ENCODE measurements at regions not wholly inside any gene's neighbourhood (a gene's known extent, or its start where the extent isn't known, plus 50 kb on each side); places are given as distances from the start of the nearest gene placed in this dataset.

GRCh38 chr22:48138427-48138826, 1376.0 kb downstream of the TBC1D22A start:
- no peak for TF ChIP-seq CTCF (IDR thresholded peaks at IDR 0.05; ENCODE audit: poor library complexity, severe bottlenecking)
- no peaks in the 10 kb centered on the region for H3K27me3 ChIP-seq (ENCODE audit: insufficient read depth, poor library complexity, severe bottlenecking)
- H3K36me3 ChIP-seq (ENCODE audit: low read depth), result no peaks in the 10 kb centered on the region
- DNase-seq (ENCODE audit: low spot score) (no peak), ATAC-seq (ENCODE audit: low read depth) (no peak)
- no peak overlapping the region for H3K27ac ChIP-seq (ENCODE audit: poor library complexity, severe bottlenecking)
- no peak overlapping the region for H3K4me3 ChIP-seq (ENCODE audit: severe bottlenecking)
- H3K9me3 ChIP-seq (ENCODE audit: severe bottlenecking), result peaks cover 3% of the 10 kb centered on the region
- no peaks in the 10 kb centered on the region for H3K4me1 ChIP-seq (ENCODE audit: insufficient read depth, poor library complexity, severe bottlenecking)

GRCh38 chr22:48137640-48138039, 1375.2 kb downstream of the TBC1D22A start:
- ATAC-seq (ENCODE audit: low read depth) (no peak), DNase-seq (ENCODE audit: low spot score) (no peak)
- Histone ChIP-seq H3K4me3 (ENCODE audit: severe bottlenecking) (no peak overlapping the region), H3K4me1 (ENCODE audit: insufficient read depth, poor library complexity, severe bottlenecking) (no peaks in the 10 kb centered on the region), H3K9me3 (ENCODE audit: severe bottlenecking) (peaks cover 3% of the 10 kb centered on the region), H3K36me3 (ENCODE audit: low read depth) (no peaks in the 10 kb centered on the region), H3K27me3 (ENCODE audit: insufficient read depth, poor library complexity, severe bottlenecking) (no peaks in the 10 kb centered on the region), H3K27ac (ENCODE audit: poor library complexity, severe bottlenecking) (no peak overlapping the region)
- TF ChIP-seq CTCF (IDR thresholded peaks at IDR 0.05; ENCODE audit: poor library complexity, severe bottlenecking), result no peak

GRCh38 chr22:48135592-48135991, 1373.1 kb downstream of the TBC1D22A start:
- Histone ChIP-seq H3K4me1 (ENCODE audit: insufficient read depth, poor library complexity, severe bottlenecking) (no peaks in the 10 kb centered on the region), H3K27me3 (ENCODE audit: insufficient read depth, poor library complexity, severe bottlenecking) (no peaks in the 10 kb centered on the region), H3K9me3 (ENCODE audit: severe bottlenecking) (peaks cover 3% of the 10 kb centered on the region), H3K27ac (ENCODE audit: poor library complexity, severe bottlenecking) (no peak overlapping the region), H3K36me3 (ENCODE audit: low read depth) (no peaks in the 10 kb centered on the region), H3K4me3 (ENCODE audit: severe bottlenecking) (no peak overlapping the region)
- DNase-seq (ENCODE audit: low spot score), result no peak
- no peak for TF ChIP-seq CTCF (IDR thresholded peaks at IDR 0.05; ENCODE audit: poor library complexity, severe bottlenecking)
- no peak for ATAC-seq (ENCODE audit: low read depth)

- no peak for TF ChIP-seq CTCF (IDR thresholded peaks at IDR 0.05; ENCODE audit: poor library complexity, severe bottlenecking)
- H3K4me3 ChIP-seq (ENCODE audit: severe bottlenecking), result no peak overlapping the region
- no peak for ATAC-seq (ENCODE audit: low read depth)
- H3K9me3 ChIP-seq (ENCODE audit: severe bottlenecking), result no peaks in the 10 kb centered on the region
- no peaks in the 10 kb centered on the region for H3K27me3 ChIP-seq (ENCODE audit: insufficient read depth, poor library complexity, severe bottlenecking)
- no peaks in the 10 kb centered on the region for H3K36me3 ChIP-seq (ENCODE audit: low read depth)
- no peak for DNase-seq (ENCODE audit: low spot score)
- H3K27ac ChIP-seq (ENCODE audit: poor library complexity, severe bottlenecking), result no peak overlapping the region
- no peaks in the 10 kb centered on the region for H3K4me1 ChIP-seq (ENCODE audit: insufficient read depth, poor library complexity, severe bottlenecking)
Observed at GRCh38 chr22:48125416-48125815, 1363.0 kb downstream of the TBC1D22A start.

- H3K36me3 ChIP-seq (ENCODE audit: low read depth), result no peaks in the 10 kb centered on the region
- ATAC-seq (ENCODE audit: low read depth), result no peak
- no peaks in the 10 kb centered on the region for H3K4me1 ChIP-seq (ENCODE audit: insufficient read depth, poor library complexity, severe bottlenecking)
- DNase-seq (ENCODE audit: low spot score), result no peak
- no peak overlapping the region for H3K4me3 ChIP-seq (ENCODE audit: severe bottlenecking)
- TF ChIP-seq CTCF (IDR thresholded peaks at IDR 0.05; ENCODE audit: poor library complexity, severe bottlenecking), result no peak
- H3K27me3 ChIP-seq (ENCODE audit: insufficient read depth, poor library complexity, severe bottlenecking), result no peaks in the 10 kb centered on the region
- H3K27ac ChIP-seq (ENCODE audit: poor library complexity, severe bottlenecking), result no peak overlapping the region
- H3K9me3 ChIP-seq (ENCODE audit: severe bottlenecking), result no peaks in the 10 kb centered on the region
Observed at GRCh38 chr22:48121984-48122383, 1359.5 kb downstream of the TBC1D22A start.
